HG03442 (cell line): ENCODE measurements at regions not wholly inside any gene's neighbourhood (a gene's known extent, or its start where the extent isn't known, plus 50 kb on each side); places are given as distances from the start of the nearest gene placed in this dataset.

Source experiments
- ATAC-seq: cut with Tn5 transposase; IDR thresholded peaks from one replicate; pipeline ENCODE4 v1.9.1; 2021; ENCODE audit warnings: mild to moderate bottlenecking, moderate library complexity; ENCODE audit not compliant: unreplicated experiment

GRCh38 chr21:25425156-25425555 is 182.1 kb downstream of the MRPL39 start:
- ATAC-seq: no peak

- ATAC-seq: no peak
Observed at GRCh38 chr21:25424634-25425033, 182.6 kb downstream of the MRPL39 start.

GRCh38 chr21:25424048-25424447 is 183.2 kb downstream of the MRPL39 start:
- ATAC-seq: no peak

- no peak for ATAC-seq
Observed at GRCh38 chr21:25422610-25423608, 184.4 kb downstream of the MRPL39 start.

- ATAC-seq: peak; percentile 63
Observed at GRCh38 chr21:25421321-25422028, 185.8 kb downstream of the MRPL39 start.

- no peak for ATAC-seq
Observed at GRCh38 chr21:25420831-25421230, 186.4 kb downstream of the MRPL39 start.

GRCh38 chr21:25416669-25417068 is 190.6 kb downstream of the MRPL39 start:
- ATAC-seq: no peak

GRCh38 chr21:25412100-25412499 is 195.2 kb downstream of the MRPL39 start:
- ATAC-seq: no peak

GRCh38 chr21:25409978-25410377 is 197.3 kb downstream of the MRPL39 start:
- no peak for ATAC-seq

GRCh38 chr21:25408666-25409065 is 198.6 kb downstream of the MRPL39 start:
- ATAC-seq: no peak

- no peak for ATAC-seq
Observed at GRCh38 chr21:25406887-25407579, 200.2 kb downstream of the MRPL39 start.

- ATAC-seq: no peak
Observed at GRCh38 chr21:25405984-25406383, 201.3 kb downstream of the MRPL39 start.

- ATAC-seq: no peak
Observed at GRCh38 chr21:25402134-25402961, 204.9 kb downstream of the MRPL39 start.

- ATAC-seq: no peak
Observed at GRCh38 chr21:25400427-25400826, 206.9 kb downstream of the MRPL39 start.

GRCh38 chr21:25398630-25399029 is 208.7 kb downstream of the MRPL39 start:
- ATAC-seq: no peak

- peak; percentile 88 for ATAC-seq
Observed at GRCh38 chr21:25396135-25396711, 211.1 kb downstream of the MRPL39 start.

GRCh38 chr21:25391777-25392176 is 215.5 kb downstream of the MRPL39 start:
- no peak for ATAC-seq

- ATAC-seq: no peak
Observed at GRCh38 chr21:25390701-25391100, 216.6 kb downstream of the MRPL39 start.

- no peak for ATAC-seq
Observed at GRCh38 chr21:25387665-25388064, 219.6 kb downstream of the MRPL39 start.

GRCh38 chr21:25385911-25386474 is 221.3 kb downstream of the MRPL39 start:
- peak; percentile 48 for ATAC-seq
